A673 (cell line): ENCODE measurements at regions not wholly inside any gene's neighbourhood (a gene's known extent, or its start where the extent isn't known, plus 50 kb on each side); places are given as distances from the start of the nearest gene placed in this dataset.

ENCODE experiments used
- CTCF ChIP-seq: fragments of 300-800, 200-600 bp; sonication (generic); conservative IDR thresholded peaks from 2 replicates; pipeline ENCODE4 v1.5.1; 2017; ENCODE audit warnings: low read depth, mild to moderate bottlenecking, antibody characterized with exemption, low read length, moderate library complexity, mixed read lengths
- EZH2 ChIP-seq: fragments of 200-600 bp; sonication (generic); IDR thresholded peaks from 2 replicates; pipeline ENCODE4 v1.6.1; 2017; ENCODE audit warnings: borderline replicate concordance, low read depth, mild to moderate bottlenecking, mixed read lengths, antibody characterized with exemption, low read length; ENCODE audit not compliant: poor library complexity, severe bottlenecking

- no peak for TF ChIP-seq CTCF
- no peak for TF ChIP-seq EZH2
Measured at GRCh38 chr4:124224256-124224655, 488.3 kb downstream of the ANKRD50 start.
